Loucy (cell line): ENCODE measurements at regions not wholly inside any gene's neighbourhood (a gene's known extent, or its start where the extent isn't known, plus 50 kb on each side); places are given as distances from the start of the nearest gene placed in this dataset.

Experiments used
- EZH2phosphoT487 ChIP-seq: fragments of 200-600 bp; IDR thresholded peaks from 2 replicates; pipeline ENCODE4 v1.6.1; 2018; ENCODE audit warnings: antibody characterized with exemption, mild to moderate bottlenecking, moderate library complexity, borderline replicate concordance
- TF ChIP-seq, protein P1 (sequence below): fragments of 200-600 bp; sonication (generic); conservative IDR thresholded peaks from 2 replicates; pipeline ENCODE4 v1.5.1; 2014; ENCODE audit warnings: mild to moderate bottlenecking, antibody characterized with exemption, low read length

DNA sequence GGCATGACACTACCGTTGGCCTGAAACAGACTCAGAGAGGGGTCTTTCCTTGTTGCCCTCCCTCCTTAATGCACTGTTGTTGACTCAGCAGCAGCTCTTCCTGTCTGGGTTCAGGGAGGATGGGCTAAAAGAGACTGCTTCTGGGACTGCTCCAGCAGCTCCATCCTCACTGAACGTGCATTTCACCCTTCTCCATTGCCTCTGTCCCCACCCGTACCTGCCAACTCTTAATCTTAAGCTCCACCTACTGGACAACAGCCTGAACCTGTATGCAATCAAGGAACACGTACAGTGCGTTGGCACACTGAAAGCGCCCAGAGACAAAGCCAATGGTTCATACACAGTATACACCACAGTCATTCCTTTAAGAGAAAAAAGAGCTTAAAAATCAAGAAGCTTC lies 230.8 kb upstream of the RAB6C start:
- TF ChIP-seq EZH2phosphoT487 = no peak
- TF ChIP-seq, protein P1, sequence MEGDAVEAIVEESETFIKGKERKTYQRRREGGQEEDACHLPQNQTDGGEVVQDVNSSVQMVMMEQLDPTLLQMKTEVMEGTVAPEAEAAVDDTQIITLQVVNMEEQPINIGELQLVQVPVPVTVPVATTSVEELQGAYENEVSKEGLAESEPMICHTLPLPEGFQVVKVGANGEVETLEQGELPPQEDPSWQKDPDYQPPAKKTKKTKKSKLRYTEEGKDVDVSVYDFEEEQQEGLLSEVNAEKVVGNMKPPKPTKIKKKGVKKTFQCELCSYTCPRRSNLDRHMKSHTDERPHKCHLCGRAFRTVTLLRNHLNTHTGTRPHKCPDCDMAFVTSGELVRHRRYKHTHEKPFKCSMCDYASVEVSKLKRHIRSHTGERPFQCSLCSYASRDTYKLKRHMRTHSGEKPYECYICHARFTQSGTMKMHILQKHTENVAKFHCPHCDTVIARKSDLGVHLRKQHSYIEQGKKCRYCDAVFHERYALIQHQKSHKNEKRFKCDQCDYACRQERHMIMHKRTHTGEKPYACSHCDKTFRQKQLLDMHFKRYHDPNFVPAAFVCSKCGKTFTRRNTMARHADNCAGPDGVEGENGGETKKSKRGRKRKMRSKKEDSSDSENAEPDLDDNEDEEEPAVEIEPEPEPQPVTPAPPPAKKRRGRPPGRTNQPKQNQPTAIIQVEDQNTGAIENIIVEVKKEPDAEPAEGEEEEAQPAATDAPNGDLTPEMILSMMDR = peak; percentile 53
